B cell (primary cell): ENCODE measurements at regions not wholly inside any gene's neighbourhood (a gene's known extent, or its start where the extent isn't known, plus 50 kb on each side); places are given as distances from the start of the nearest gene placed in this dataset.

Experiments used
- CTCF ChIP-seq: fragments of 200-600 bp; IDR thresholded peaks from one replicate; pipeline ENCODE4 v1.8.0; 2022; ENCODE audit warnings: antibody characterized with exemption, mild to moderate bottlenecking
- EZH2 ChIP-seq: IDR thresholded peaks from 2 replicates; pipeline ENCODE4 v1.6.1; 2012; ENCODE audit warnings: borderline replicate concordance, low read depth, mild to moderate bottlenecking, moderate library complexity, low read length; ENCODE audit not compliant: insufficient read depth, poor library complexity, severe bottlenecking

- TF ChIP-seq CTCF (no peak), EZH2 (no peak)
Observed at GRCh38 chr18:67001052-67001451, 397.2 kb upstream of the CDH19 start.
